Activated naive CD4-positive, alpha-beta T cell treated with anti-CD3 and anti-CD28 coated beads, Interleukin-2, amount 50 U/mL, for 24 hours (primary cell): ENCODE measurements at regions not wholly inside any gene's neighbourhood (a gene's known extent, or its start where the extent isn't known, plus 50 kb on each side); places are given as distances from the start of the nearest gene placed in this dataset.
"Not testable (repeated sequence)": the region's sequence is repeated elsewhere in the genome, so short reads cannot be mapped to it uniquely, and the experiment has no call there.

Source experiments
- H3K27ac Mint-ChIP-seq: one replicate; pipeline ENCODE4 v1.8.0; 2021; ENCODE audit warnings: mild to moderate bottlenecking, mixed read lengths
- H3K27me3 Mint-ChIP-seq: one replicate; pipeline ENCODE4 v1.8.0; 2021; ENCODE audit warnings: mixed read lengths
- H3K36me3 Mint-ChIP-seq: one replicate; pipeline ENCODE4 v1.8.0; 2021; ENCODE audit warnings: mixed read lengths
- H3K4me1 Mint-ChIP-seq: one replicate; pipeline ENCODE4 v1.8.0; 2021; ENCODE audit warnings: mixed read lengths
- H3K4me3 Mint-ChIP-seq: one replicate; pipeline ENCODE4 v1.8.0; 2021; ENCODE audit warnings: mild to moderate bottlenecking, mixed read lengths
- H3K9me3 Mint-ChIP-seq: one replicate; pipeline ENCODE4 v1.8.0; 2021; ENCODE audit warnings: mixed read lengths

DNA sequence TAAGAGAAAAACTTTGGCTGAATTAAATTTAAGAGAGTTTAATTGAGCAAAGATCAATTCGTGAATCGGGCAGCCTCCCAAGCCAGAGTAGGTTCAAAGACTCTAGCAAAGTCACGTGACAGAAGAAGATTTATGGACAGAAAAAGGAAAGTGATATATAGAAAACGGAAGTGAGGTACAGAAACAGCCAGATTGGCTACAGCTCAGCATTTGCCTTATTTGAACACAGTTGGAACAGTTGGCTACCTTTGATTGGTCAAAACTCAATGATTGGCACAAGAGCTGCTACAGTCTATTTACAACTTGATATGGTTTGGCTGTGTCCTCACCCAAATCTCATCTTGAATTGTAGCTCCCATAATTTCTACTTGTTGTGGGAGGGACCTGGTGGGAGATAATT is 102.6 kb downstream of the PLG start:
- no peaks in the 10 kb centered on the region for H3K36me3 Mint-ChIP-seq
- no peaks in the 10 kb centered on the region for H3K4me1 Mint-ChIP-seq

DNA sequence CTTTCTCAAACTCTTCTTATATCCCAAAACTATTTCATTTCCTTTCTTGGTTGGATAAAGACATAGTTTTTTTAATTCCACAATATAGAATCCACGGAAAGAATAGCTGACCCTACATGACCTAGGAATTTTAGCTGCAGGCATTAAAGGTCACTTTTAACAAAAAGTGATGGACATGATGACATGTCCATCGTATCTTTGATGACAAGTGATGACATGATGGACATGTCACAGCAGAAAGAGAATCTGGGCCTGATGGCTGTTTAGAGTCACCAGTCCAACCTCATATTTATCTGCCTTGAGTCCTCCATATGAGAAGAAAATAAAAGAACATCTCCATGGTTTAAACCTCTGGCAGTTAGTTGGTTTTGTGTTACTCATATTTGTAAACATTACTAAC is 106.2 kb downstream of the PLG start:
- Mint-ChIP-seq H3K36me3 (no peaks in the 10 kb centered on the region), H3K27me3 (peaks cover 6% of the 10 kb centered on the region), H3K9me3 (no peaks in the 10 kb centered on the region), H3K27ac (no peak overlapping the region), H3K4me1 (no peaks in the 10 kb centered on the region), H3K4me3 (no peak overlapping the region)

More for the DNA sequence above, 102.6 kb downstream of the PLG start:
- H3K27ac Mint-ChIP-seq, result no peak overlapping the region
- H3K4me3 Mint-ChIP-seq, result no peak overlapping the region
- peaks cover 5% of the 10 kb centered on the region for H3K27me3 Mint-ChIP-seq
- peaks cover 9% of the 10 kb centered on the region for H3K9me3 Mint-ChIP-seq

DNA sequence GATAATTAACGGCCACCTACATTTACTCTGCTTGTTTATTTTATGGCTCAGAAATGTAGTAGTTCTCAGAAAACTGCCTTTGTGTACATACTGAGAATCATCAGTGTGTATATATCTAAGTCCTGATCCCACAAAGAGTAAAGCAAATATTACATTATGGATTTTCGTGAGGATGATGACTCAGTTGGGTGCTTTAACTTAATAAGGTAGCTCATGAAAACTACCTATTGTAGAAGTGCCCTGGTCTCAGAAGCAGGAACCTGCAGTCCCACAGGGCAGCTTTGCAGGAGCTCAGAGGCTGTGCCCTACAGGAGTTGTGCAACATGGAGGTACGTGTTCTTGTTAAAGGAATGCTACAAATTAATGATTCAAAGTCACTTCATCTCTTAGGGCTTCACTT is 108.2 kb downstream of the PLG start:
- H3K27ac Mint-ChIP-seq, result no peak overlapping the region
- H3K9me3 Mint-ChIP-seq, result no peaks in the 10 kb centered on the region
- H3K27me3 Mint-ChIP-seq, result peaks cover 11% of the 10 kb centered on the region
- H3K36me3 Mint-ChIP-seq, result no peaks in the 10 kb centered on the region
- H3K4me3 Mint-ChIP-seq, result no peak overlapping the region
- H3K4me1 Mint-ChIP-seq, result no peaks in the 10 kb centered on the region

DNA sequence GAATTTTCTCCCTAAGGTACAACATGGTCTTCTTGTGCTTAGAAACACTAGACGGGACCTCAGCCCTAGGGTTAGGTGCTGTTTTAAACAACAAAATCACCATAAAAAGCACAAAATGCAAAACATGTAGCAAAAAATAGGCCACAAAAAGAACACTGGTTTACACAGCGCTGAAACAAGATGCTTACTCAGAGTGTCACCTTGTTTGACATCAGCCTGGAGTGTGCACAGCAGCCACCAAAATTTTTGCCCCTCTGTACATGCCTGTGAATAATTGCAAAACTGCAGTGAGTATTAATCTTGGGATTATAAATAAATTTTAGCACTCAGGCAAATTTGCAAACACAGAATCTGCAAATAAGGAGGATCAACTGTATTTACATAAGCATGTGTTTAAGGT is 110.1 kb downstream of the PLG start:
- no peaks in the 10 kb centered on the region for H3K36me3 Mint-ChIP-seq
- H3K4me1 Mint-ChIP-seq, result no peaks in the 10 kb centered on the region

DNA sequence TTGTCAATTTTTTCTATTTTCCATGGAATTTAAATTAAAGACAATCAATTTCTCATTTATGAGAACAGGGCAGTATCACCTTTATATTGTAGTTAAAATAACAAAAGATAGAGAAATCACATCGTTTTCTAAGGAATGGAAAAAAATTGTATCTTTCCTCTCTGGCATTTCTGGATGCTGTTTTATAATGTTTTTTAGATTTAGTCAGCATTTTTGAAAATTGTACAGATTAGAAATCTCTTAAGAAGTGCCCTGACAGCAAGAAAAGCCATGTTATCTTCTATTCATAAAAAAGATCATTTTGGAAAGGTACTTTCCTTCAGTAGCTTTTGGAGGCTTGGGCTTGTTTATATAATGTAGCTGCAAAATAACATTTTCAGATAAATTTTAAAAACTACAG is 116.9 kb downstream of the PLG start:
- Mint-ChIP-seq H3K27me3 (peaks cover 6% of the 10 kb centered on the region), H3K9me3 (no peaks in the 10 kb centered on the region), H3K4me1 (no peaks in the 10 kb centered on the region), H3K4me3 (no peak overlapping the region), H3K27ac (no peak overlapping the region), H3K36me3 (no peaks in the 10 kb centered on the region)

More for the DNA sequence above, 110.1 kb downstream of the PLG start:
- Mint-ChIP-seq H3K27me3 (peaks cover 14% of the 10 kb centered on the region), H3K4me3 (no peak overlapping the region), H3K9me3 (no peaks in the 10 kb centered on the region), H3K27ac (no peak overlapping the region)

DNA sequence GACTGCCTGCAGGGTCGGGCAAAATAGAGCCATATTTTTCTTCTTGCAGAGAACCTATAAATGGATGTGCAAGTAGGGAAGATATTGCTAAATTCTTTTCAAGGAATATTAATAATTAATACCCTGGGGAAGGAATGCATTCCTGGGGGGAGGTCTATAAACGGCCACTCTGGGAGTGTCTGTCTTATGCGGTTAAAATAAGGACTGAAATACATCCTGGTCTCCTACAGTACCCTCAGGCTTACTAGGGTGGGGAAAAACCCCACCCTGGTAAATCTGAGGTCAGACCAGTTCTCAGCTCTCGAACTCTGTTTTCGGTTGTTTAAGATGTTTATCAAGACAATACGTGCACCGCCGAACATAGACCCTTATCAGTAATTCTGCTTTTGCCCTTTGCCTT is 118.6 kb downstream of the PLG start:
- H3K9me3 Mint-ChIP-seq, H3K27me3 Mint-ChIP-seq, H3K4me3 Mint-ChIP-seq, H3K27ac Mint-ChIP-seq, H3K36me3 Mint-ChIP-seq, H3K4me1 Mint-ChIP-seq: not testable (repeated sequence)

DNA sequence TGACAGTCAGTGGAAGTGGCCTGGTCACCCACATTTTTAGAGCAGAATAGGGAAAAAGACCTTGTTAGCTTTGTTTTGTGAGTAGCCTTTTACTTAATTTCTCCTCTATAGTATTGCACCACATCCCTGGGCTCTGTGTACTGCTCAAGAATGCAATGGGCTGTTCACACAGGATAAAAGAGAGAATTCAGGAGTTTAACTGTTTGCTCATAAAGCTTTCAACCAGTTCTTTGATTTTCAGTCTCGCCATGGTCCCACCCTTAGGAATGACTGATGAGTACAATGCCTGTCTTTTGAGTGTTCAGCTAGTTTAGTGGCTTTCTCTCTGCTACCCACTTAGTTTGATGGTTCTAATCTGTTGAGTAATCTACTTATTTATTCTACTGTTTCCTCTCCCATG is 129.7 kb downstream of the PLG start:
- no peaks in the 10 kb centered on the region for H3K9me3 Mint-ChIP-seq
- H3K27me3 Mint-ChIP-seq, result no peaks in the 10 kb centered on the region
- no peak overlapping the region for H3K4me3 Mint-ChIP-seq
- H3K4me1 Mint-ChIP-seq, result no peaks in the 10 kb centered on the region
- no peaks in the 10 kb centered on the region for H3K36me3 Mint-ChIP-seq
- H3K27ac Mint-ChIP-seq, result no peak overlapping the region

DNA sequence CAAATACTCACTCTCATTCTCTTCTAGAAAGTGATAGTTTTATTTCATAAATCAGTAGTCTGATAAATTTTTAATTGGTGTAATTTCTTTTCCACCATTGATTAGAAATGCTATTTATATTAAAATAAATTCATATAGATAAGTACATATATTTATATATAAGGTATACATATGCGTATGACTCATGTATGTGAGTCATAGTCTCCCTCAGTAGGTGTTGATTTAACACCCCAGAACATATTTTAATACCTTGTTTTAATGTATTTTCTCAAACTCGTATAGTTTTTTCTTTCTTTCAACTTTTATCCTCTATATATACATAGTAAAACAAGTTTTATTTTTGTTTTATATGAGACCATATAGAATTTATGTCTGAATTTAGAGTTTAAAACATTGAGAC is 130.4 kb downstream of the PLG start:
- Mint-ChIP-seq H3K4me3 (no peak overlapping the region), H3K27me3 (no peaks in the 10 kb centered on the region), H3K27ac (no peak overlapping the region), H3K9me3 (no peaks in the 10 kb centered on the region), H3K4me1 (no peaks in the 10 kb centered on the region), H3K36me3 (no peaks in the 10 kb centered on the region)

DNA sequence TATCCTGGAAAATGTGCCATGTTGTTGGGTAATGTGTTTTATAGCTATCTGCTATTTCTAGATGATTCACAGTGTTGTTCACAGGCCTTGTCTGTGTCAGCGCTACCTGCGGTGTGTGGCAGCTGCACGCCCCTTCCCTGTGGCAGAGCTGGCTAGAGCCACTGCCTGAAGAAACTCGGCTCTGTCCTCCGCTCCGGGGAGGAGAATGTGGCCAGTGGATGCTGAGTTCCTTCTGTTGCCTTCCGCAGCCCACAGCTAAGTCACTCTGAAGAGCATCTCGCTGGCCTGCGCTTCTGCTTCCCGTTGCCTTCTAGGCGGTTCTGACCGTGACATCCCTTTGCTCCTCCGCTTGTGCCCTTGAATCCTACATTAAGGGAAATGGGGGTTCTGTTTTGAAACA is 135.1 kb downstream of the PLG start:
- H3K9me3 Mint-ChIP-seq, result no peaks in the 10 kb centered on the region
- no peaks in the 10 kb centered on the region for H3K36me3 Mint-ChIP-seq
- no peak overlapping the region for H3K4me3 Mint-ChIP-seq
- H3K4me1 Mint-ChIP-seq, result no peaks in the 10 kb centered on the region
- no peaks in the 10 kb centered on the region for H3K27me3 Mint-ChIP-seq
- H3K27ac Mint-ChIP-seq, result no peak overlapping the region

DNA sequence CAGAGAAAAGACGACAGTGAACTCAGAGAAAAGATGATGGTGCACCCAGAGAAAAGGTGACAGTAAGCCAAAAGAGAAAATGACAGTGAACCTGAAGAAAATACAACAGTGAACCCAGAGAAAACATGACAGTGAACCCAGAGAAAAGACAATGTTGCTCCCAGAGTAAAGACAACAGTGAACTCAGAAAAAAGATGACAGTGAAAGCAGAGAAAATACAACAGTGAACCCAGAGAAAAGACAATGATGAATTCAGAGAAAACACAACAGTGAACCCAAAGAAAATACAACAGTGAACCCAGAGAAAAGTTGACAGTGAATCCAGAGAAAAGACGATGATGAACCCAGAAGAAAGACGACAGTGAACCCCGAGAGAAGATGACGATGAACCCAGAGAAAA is 140.5 kb upstream of the MAP3K4 start:
- no peaks in the 10 kb centered on the region for H3K36me3 Mint-ChIP-seq
- H3K27ac Mint-ChIP-seq, result no peak overlapping the region
- no peak overlapping the region for H3K4me3 Mint-ChIP-seq
- H3K4me1 Mint-ChIP-seq, result no peaks in the 10 kb centered on the region
- H3K9me3 Mint-ChIP-seq, result no peaks in the 10 kb centered on the region
- H3K27me3 Mint-ChIP-seq, result no peaks in the 10 kb centered on the region

DNA sequence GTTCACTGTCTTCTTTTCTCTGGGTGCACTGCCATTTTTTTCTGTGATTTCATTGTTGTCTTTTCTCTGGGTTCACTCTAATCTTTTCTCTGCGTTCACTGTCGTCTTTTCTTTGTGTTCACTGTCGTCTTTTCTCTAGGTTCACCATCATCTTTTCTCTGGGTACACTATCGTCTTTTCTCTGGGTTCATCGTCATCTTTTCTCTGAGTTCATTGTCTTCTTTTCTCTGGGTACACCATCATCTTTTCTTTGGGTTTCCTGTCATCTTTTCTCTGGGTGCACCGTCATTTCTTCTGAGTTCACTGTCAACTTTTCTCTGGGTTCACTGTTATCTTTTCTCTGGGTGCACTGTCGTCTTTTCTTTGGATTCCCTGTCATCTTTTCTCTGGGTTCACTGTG is 137.6 kb upstream of the MAP3K4 start:
- Mint-ChIP-seq H3K27ac (no peak overlapping the region), H3K4me1 (no peaks in the 10 kb centered on the region), H3K27me3 (no peaks in the 10 kb centered on the region), H3K4me3 (no peak overlapping the region), H3K36me3 (no peaks in the 10 kb centered on the region), H3K9me3 (no peaks in the 10 kb centered on the region)

DNA sequence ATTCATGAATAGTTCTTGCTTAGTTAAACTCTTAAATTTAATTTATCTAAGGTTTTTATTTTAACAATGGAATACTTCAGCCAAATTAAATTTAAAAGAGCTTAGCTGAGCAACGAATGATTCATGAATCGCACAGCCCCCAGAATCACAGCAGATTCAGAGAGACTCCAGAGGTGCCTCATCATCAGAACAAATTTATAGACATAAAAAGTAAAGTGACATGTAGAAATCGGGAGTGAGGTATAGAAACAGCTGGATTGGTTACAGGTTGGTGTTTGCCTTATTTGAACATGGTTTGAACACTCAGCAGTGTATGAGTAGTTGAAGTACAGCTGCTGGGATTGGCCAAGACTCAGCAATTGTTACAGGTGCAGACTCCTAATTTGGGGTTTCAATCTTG is 132.7 kb upstream of the MAP3K4 start:
- Mint-ChIP-seq H3K27me3 (no peaks in the 10 kb centered on the region), H3K4me3 (no peak overlapping the region), H3K36me3 (no peaks in the 10 kb centered on the region), H3K27ac (no peak overlapping the region), H3K9me3 (no peaks in the 10 kb centered on the region), H3K4me1 (no peaks in the 10 kb centered on the region)

DNA sequence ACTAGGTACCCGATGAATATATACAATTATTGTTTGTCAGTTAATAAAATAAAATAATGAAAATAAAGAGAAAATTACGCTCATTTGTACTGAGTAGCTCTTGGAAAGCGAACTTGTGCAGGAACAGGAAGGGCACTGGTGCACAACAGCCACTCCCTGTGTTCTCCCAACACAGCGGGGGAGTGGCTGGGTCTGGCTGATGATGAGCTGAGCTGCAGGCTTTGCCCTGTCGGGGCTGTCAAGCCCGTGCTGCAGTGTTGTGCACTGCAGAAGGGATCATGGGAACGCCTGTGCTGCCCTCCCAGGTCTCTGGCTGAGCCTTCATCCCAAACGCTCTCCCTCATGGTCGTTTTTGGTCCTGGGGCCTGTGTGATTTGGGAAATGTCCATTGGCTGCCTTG is 131.7 kb upstream of the MAP3K4 start:
- Mint-ChIP-seq H3K36me3 (no peaks in the 10 kb centered on the region), H3K4me3 (no peak overlapping the region), H3K27ac (no peak overlapping the region), H3K4me1 (no peaks in the 10 kb centered on the region), H3K27me3 (no peaks in the 10 kb centered on the region), H3K9me3 (no peaks in the 10 kb centered on the region)

DNA sequence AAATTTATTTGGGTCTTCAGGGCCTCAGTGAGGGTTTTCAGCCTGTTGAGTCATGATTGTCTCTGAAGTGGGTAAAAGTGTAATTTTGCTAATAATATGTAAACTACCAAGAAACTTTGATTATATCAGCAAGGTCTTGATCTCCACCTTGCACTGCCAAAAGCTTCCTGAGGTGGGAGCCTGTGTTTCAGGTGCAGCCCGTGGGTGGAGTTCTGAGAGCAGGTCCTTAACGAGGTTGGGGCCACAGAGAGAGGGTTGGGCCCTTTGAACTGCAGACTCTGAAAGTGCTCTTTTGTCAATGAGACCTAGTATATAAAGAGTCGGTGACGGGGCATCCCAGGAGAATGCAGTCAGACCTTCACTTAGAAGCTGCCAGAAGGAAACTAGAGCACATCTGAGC is 129.7 kb upstream of the MAP3K4 start:
- Mint-ChIP-seq H3K27me3 (no peaks in the 10 kb centered on the region), H3K9me3 (no peaks in the 10 kb centered on the region), H3K36me3 (no peaks in the 10 kb centered on the region), H3K27ac (no peak overlapping the region), H3K4me3 (no peak overlapping the region), H3K4me1 (no peaks in the 10 kb centered on the region)

DNA sequence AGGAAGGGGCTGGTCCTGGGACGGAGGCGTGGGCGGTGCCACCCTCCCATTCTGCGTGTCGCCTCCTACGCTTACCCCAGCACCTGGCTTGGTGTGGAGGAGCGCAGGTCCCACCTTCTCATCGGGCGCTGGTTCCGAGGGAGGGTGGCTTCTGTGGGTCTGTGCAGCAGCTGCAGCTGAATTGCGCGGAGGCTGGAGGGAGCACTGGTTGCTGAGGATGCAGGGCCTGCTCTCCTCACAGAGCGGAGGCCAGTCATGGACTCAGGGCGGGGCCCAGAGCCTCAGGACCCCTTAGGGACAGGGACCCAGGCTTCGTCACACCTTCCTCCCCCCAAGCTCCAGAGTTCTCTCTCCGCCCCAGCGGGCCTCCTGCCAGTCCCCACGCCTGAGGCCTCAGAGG is 127.8 kb upstream of the MAP3K4 start:
- Mint-ChIP-seq H3K4me1 (no peaks in the 10 kb centered on the region), H3K9me3 (no peaks in the 10 kb centered on the region), H3K27ac (no peak overlapping the region), H3K4me3 (no peak overlapping the region), H3K36me3 (no peaks in the 10 kb centered on the region), H3K27me3 (no peaks in the 10 kb centered on the region)

DNA sequence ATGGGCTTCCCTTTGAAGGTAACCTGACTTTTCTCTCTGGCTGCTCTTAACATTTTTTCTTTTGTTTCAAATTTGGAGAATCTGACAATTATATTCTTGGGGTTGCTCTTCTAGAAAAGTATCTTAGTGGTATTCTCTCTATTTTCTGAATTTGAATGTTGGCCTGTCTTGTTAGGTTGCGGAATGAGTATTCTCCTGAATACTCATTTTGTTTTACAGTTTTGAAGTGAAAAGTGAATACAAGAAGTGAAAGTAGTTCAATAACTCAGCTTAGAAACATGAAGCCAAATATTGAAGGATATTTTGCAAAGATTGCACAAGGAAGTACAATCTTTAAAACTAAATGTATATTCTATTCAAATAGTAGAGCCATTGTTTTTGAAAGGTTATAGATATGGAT is 120.2 kb upstream of the MAP3K4 start:
- Mint-ChIP-seq H3K36me3 (no peaks in the 10 kb centered on the region), H3K27me3 (peaks cover 8% of the 10 kb centered on the region), H3K4me3 (no peak overlapping the region), H3K9me3 (no peaks in the 10 kb centered on the region), H3K27ac (no peak overlapping the region), H3K4me1 (no peaks in the 10 kb centered on the region)

DNA sequence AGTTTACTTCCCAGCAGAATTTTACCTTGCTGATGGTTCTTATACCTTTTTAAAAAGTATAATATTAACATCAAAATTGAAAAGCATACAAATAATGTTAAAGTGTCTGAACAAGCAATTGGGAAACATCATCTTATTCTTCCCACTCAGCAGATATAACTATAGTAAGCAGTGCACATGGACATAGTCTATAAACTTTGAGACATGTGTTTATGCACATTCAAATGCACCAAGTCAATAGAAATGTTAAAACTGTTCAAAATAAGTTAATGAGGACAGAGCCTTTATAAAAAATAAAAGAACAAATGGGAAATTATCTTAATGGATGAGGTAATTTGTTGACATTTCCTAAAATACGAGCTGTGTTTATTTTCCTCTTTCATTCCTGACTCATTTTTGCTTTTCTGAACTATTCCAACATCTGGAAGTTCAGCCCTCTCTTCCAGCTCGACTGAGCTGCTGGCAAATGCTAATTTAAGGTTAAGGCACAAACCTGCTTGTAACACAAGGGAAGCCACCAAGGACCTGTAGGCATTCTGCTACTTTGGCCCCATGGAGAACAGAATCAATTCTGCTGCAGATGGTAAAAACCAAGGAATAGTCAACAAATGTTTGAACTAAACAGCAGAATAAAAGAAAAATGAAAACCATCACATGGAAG is 110.3 kb upstream of the MAP3K4 start:
- Mint-ChIP-seq H3K36me3 (no peaks in the 10 kb centered on the region), H3K9me3 (no peaks in the 10 kb centered on the region), H3K4me1 (no peaks in the 10 kb centered on the region), H3K27ac (no peak overlapping the region), H3K27me3 (peaks cover 5% of the 10 kb centered on the region), H3K4me3 (no peak overlapping the region)
